ENCODE measurements at regions not wholly inside any gene's neighbourhood (a gene's known extent, or its start where the extent isn't known, plus 50 kb on each side); places are given as distances from the start of the nearest gene placed in this dataset.

DNA sequence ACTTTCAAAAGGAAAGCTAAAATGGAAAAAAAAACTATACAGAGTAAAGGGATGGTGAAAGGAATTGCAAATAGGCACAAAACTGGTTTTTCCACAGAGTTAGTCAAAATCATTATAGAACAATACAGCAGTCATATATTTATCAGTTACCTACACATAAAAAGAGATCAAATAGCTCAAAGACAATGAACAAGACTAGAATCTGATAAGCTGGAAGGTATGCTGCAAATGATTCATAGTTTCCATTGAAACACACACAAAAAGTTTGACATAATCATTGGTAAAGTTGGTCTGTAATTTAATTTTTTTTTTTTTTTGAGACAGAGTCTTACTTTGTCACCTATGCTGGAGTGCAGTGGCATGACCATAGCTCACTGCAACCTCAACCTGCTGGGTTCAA is 92.4 kb upstream of the SGCE start (continued):
- TF ChIP-seq, protein P1, sequence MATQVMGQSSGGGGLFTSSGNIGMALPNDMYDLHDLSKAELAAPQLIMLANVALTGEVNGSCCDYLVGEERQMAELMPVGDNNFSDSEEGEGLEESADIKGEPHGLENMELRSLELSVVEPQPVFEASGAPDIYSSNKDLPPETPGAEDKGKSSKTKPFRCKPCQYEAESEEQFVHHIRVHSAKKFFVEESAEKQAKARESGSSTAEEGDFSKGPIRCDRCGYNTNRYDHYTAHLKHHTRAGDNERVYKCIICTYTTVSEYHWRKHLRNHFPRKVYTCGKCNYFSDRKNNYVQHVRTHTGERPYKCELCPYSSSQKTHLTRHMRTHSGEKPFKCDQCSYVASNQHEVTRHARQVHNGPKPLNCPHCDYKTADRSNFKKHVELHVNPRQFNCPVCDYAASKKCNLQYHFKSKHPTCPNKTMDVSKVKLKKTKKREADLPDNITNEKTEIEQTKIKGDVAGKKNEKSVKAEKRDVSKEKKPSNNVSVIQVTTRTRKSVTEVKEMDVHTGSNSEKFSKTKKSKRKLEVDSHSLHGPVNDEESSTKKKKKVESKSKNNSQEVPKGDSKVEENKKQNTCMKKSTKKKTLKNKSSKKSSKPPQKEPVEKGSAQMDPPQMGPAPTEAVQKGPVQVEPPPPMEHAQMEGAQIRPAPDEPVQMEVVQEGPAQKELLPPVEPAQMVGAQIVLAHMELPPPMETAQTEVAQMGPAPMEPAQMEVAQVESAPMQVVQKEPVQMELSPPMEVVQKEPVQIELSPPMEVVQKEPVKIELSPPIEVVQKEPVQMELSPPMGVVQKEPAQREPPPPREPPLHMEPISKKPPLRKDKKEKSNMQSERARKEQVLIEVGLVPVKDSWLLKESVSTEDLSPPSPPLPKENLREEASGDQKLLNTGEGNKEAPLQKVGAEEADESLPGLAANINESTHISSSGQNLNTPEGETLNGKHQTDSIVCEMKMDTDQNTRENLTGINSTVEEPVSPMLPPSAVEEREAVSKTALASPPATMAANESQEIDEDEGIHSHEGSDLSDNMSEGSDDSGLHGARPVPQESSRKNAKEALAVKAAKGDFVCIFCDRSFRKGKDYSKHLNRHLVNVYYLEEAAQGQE (IDR thresholded peaks at IDR 0.05; ENCODE audit: low read depth, low read length) = no peak
- no peak for TF ChIP-seq FOXM1 (IDR thresholded peaks at IDR 0.05; ENCODE audit: low read depth, low read length)
- TF ChIP-seq, protein P2, sequence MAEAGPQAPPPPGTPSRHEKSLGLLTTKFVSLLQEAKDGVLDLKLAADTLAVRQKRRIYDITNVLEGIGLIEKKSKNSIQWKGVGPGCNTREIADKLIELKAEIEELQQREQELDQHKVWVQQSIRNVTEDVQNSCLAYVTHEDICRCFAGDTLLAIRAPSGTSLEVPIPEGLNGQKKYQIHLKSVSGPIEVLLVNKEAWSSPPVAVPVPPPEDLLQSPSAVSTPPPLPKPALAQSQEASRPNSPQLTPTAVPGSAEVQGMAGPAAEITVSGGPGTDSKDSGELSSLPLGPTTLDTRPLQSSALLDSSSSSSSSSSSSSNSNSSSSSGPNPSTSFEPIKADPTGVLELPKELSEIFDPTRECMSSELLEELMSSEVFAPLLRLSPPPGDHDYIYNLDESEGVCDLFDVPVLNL (IDR thresholded peaks at IDR 0.05; ENCODE audit: low read depth, low read length) = no peak
- no peak for TF ChIP-seq IRF4 (IDR thresholded peaks at IDR 0.05; ENCODE audit: low read depth, low read length)
- TF ChIP-seq ETV6 (conservative IDR thresholded peaks at IDR 0.05 in 1 of 2, IDR thresholded peaks at IDR 0.05 in 1 of 2; ENCODE audit: borderline replicate concordance in 1 of 2, low read depth in 1 of 2) = no peak
- no peak for TF ChIP-seq EZH2 (IDR thresholded peaks at IDR 0.05; ENCODE audit: borderline replicate concordance, control insufficient read depth, low read depth, low read length)

DNA sequence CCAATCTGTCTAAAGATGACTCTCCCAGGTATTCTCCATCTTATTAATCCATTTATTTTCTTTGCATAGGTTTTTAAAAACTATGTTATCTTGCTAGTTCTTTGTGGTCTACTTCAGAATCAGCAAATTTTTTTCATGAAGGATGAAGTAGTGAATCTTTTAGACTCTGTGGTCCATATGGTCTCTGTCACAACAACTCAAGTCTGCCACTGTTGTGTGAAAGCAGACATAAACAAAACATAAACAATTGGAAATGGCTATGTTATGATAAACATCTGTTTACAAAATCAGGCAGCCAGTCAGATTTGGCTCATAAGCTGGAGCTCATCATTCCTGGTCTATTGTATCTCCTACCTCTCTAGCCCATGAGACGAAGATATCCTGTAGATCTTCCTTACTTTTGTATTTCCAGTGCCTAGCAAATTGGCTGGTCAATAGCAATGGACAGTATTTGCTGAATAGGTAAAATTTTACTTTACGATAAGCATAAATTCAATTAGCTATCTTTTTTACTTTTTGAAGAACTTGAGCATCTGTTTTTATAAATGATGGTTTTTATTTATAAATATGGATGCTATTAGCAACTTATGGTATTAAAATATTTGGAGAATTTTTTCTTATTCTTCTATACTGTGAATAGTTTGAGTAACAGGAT is 104.6 kb upstream of the SGCE start:
- intact Hi-C loops (cut with micrococcal nuclease; ENCODE audit: unreplicated experiment) (no loop called here), in situ Hi-C loops (cut with MboI) (no loop called here)
- no peak overlapping the region for H3K27ac ChIP-seq (ENCODE audit: control insufficient read depth, insufficient read depth)
- H3K79me2 ChIP-seq (ENCODE audit: control insufficient read depth, insufficient read depth, low read length) = no peaks in the 10 kb centered on the region
- H3K27me3 ChIP-seq (replicated peaks in 1 of 2; ENCODE audit: control insufficient read depth in 2 of 2, insufficient read depth in 2 of 2, low read length in 1 of 2) = no peaks in the 10 kb centered on the region
- 19% methylated on average over 2 of the region's 2 CpGs for WGBS (ENCODE audit: insufficient coverage, insufficient replicate concordance, low lambda C conversion rate, missing lambda C conversion rate)
- ChIA-PET POLR2A (no interaction called here), RAD21 (ENCODE audit: unreplicated experiment) (no interaction called here), SMC1A (ENCODE audit: uncharacterized antibody, unreplicated experiment) (interaction anchor here (0.8 kb wide), 1 partner anchor 89 kb away, joined by 3 read pairs; no protein-coding TSS in a partner anchor), CTCF (no interaction called here)
- DNase-seq (ENCODE audit: low read depth, low spot score) (no peak), FAIRE-seq (no peak), ATAC-seq (no peak)
- H3K4me2 ChIP-seq (ENCODE audit: control insufficient read depth, insufficient read depth) = no peak overlapping the region
- H3K4me1 ChIP-seq (ENCODE audit: control insufficient read depth, insufficient read depth, low read length) = no peaks in the 10 kb centered on the region
- H3K4me3 ChIP-seq = no peak overlapping the region
- H3K36me3 ChIP-seq (ENCODE audit: control insufficient read depth in 2 of 2, insufficient read depth in 2 of 2, low read length in 1 of 2) = no peaks in the 10 kb centered on the region
- no peak overlapping the region for H2AFZ ChIP-seq (ENCODE audit: control insufficient read depth, low read depth, low read length)
- no peaks in the 10 kb centered on the region for H3K9me3 ChIP-seq (replicated peaks; ENCODE audit: control insufficient read depth, insufficient read depth, low read length)
- H3K9ac ChIP-seq (ENCODE audit: control insufficient read depth, insufficient read depth, low read length) = no peak overlapping the region
- no peaks in the 10 kb centered on the region for H4K20me1 ChIP-seq (ENCODE audit: control insufficient read depth, insufficient read depth)
- TF ChIP-seq ZSCAN29 (IDR thresholded peaks at IDR 0.05) = no peak
- TF ChIP-seq, protein P2 (IDR thresholded peaks at IDR 0.05; ENCODE audit: low read depth, low read length) = no peak
- TF ChIP-seq SPI1 (IDR thresholded peaks at IDR 0.05; ENCODE audit: borderline replicate concordance, insufficient read depth, low read depth, low read length) = no peak
- TF ChIP-seq ZNF217 (IDR thresholded peaks at IDR 0.05) = no peak
- no peak for TF ChIP-seq BRCA1 (IDR thresholded peaks at IDR 0.05; ENCODE audit: low read depth, low read length)
- no peak for TF ChIP-seq ESRRA (IDR thresholded peaks at IDR 0.05; ENCODE audit: low read length)
- no peak for TF ChIP-seq MEF2A (IDR thresholded peaks at IDR 0.05; ENCODE audit: insufficient read depth, low read depth, low read length)
- no TSS peak for BruUV-seq (replicated peaks)

All from GM12878 (cell line).